ENCODE measurements at regions not wholly inside any gene's neighbourhood (a gene's known extent, or its start where the extent isn't known, plus 50 kb on each side); places are given as distances from the start of the nearest gene placed in this dataset.

DNA sequence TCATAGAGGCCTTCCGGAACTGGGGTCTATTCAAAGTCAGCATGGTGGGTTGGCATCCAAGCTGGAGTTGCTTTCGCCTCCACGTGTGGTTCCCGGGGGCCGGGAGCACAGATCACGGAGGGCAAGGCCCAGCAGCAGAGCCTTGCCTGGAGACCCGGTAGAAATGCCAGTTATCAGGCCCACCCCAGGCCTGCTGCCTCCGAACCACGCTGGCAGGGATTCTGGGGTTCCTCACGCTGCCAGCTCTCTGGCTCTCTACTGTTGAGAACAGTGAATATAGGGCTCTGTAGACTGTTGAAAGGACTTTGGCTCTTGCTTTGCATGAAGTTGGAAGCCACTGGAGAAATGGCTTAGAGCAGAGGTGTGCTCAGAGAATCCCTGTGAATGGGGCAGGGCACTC, 127.5 kb downstream of the RIPK4 start:
- Histone ChIP-seq H2AFZ (ENCODE audit: low read length) (no peak overlapping the region), H3K27me3 (ENCODE audit: insufficient read depth, low read length) (no peaks in the 10 kb centered on the region), H3K36me3 (ENCODE audit: insufficient read depth, low read length) (no peaks in the 10 kb centered on the region), H3K4me1 (ENCODE audit: insufficient read depth, low read length) (peaks cover 40% of the 10 kb centered on the region), H3K4me3 (ENCODE audit: insufficient read depth, low read length) (no peak overlapping the region), H3K79me2 (ENCODE audit: insufficient read depth, low read length) (no peaks in the 10 kb centered on the region), H3K9me3 (ENCODE audit: low read depth, low read length) (no peaks in the 10 kb centered on the region), H3K27ac (ENCODE audit: low read depth, low read length) (no peak overlapping the region), H3K4me2 (ENCODE audit: insufficient read depth, low read length) (no peak overlapping the region), H4K20me1 (ENCODE audit: insufficient read depth, low read length) (no peaks in the 10 kb centered on the region)
- DNase-seq (ENCODE audit: insufficient read length, low spot score, missing footprints): no peak
- TF ChIP-seq, protein P1, sequence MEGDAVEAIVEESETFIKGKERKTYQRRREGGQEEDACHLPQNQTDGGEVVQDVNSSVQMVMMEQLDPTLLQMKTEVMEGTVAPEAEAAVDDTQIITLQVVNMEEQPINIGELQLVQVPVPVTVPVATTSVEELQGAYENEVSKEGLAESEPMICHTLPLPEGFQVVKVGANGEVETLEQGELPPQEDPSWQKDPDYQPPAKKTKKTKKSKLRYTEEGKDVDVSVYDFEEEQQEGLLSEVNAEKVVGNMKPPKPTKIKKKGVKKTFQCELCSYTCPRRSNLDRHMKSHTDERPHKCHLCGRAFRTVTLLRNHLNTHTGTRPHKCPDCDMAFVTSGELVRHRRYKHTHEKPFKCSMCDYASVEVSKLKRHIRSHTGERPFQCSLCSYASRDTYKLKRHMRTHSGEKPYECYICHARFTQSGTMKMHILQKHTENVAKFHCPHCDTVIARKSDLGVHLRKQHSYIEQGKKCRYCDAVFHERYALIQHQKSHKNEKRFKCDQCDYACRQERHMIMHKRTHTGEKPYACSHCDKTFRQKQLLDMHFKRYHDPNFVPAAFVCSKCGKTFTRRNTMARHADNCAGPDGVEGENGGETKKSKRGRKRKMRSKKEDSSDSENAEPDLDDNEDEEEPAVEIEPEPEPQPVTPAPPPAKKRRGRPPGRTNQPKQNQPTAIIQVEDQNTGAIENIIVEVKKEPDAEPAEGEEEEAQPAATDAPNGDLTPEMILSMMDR (IDR thresholded peaks at IDR 0.05; ENCODE audit: extremely low read depth, low read depth, low read length): no peak

DNA sequence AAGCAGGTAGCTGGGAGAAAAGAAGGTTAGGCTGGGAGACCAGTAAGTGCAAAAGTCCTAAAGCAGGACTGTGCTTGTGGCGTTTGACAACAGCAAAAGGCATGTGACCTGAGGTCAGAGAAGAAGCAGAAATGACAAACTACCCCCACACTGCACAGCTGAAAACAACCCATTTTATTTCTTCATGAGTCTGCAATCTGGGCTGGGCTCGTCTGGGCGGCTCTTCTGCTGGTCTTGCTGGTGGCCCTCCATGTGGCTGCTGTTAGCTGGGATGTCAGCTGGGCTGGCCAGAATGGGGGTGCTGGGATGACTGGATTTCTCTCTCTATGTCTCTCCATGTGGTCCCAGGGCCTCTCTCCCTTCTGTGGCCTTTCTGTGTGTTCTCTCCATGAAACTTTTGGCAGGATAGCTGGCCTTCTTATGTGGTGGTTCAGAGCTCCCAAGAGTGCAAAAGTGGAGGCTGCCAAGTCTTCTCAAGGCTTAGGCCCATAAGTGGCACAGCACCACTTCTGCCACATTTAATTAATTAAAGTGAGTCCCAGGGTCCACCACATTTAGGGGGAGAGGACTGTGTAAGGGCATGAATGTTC, 128.6 kb downstream of the RIPK4 start:
- Histone ChIP-seq H3K9me3 (ENCODE audit: low read depth, low read length) (no peaks in the 10 kb centered on the region), H3K27ac (ENCODE audit: low read depth, low read length) (no peak overlapping the region), H3K4me3 (ENCODE audit: insufficient read depth, low read length) (no peak overlapping the region), H3K79me2 (ENCODE audit: insufficient read depth, low read length) (no peaks in the 10 kb centered on the region), H3K27me3 (ENCODE audit: insufficient read depth, low read length) (no peaks in the 10 kb centered on the region), H3K4me2 (ENCODE audit: insufficient read depth, low read length) (no peak overlapping the region), H2AFZ (ENCODE audit: low read length) (no peak overlapping the region), H3K36me3 (ENCODE audit: insufficient read depth, low read length) (no peaks in the 10 kb centered on the region), H4K20me1 (ENCODE audit: insufficient read depth, low read length) (no peaks in the 10 kb centered on the region), H3K4me1 (ENCODE audit: insufficient read depth, low read length) (peaks cover 40% of the 10 kb centered on the region)
- TF ChIP-seq, protein P1 (IDR thresholded peaks at IDR 0.05; ENCODE audit: extremely low read depth, low read depth, low read length): no peak
- DNase-seq (ENCODE audit: insufficient read length, low spot score, missing footprints): no peak

DNA sequence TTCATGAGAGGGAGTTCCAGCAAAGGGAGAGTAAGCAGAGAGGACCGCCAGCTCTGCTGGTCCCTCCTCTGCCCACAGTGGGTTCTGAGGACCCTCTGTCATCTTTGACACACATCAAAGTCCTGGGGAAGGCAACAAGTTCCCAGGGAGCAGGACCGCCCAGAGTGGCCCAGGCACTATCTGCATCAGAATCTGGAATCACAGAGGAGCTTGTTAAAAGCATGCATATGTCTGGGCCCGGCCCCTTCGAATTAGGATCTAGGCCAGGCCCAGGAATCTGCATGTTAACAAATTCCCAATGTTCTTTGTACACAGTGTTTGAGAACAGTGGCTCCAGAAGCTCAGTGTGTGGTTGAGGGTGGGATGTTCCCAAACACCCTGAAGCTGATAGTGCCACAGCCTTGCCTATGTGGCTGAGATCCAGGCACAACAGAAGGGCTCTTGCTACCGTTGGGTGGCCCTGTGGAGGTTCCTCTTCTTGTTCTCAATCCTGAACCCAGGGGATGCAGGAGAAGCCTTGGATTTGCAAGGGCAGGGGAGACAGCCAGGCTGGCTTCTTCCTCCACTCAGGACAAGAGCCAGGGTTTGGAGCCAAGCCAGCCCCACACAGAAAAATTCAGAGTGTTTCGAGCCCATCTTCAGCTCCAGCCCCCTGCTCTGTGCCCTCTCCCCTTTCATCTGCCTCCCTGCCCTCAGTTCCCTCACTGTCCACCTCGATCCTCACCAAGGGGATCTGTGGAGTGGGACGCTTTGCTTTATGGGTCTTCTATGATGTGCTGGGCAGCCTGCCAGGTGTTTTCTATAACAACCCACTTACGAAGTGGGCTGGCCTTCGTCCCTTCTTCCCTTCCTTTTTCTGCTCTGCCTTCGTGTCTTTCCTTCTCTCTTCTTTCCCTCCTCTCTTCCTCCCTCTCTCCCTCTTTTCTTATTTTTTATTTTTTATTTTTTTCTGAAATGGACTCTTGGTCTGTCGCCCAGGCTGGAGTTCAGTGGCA, 129.0 kb upstream of the TMPRSS2 start:
- peaks cover 33% of the 10 kb centered on the region for H3K4me1 ChIP-seq (ENCODE audit: insufficient read depth, low read length)
- DNase-seq (ENCODE audit: insufficient read length, low spot score, missing footprints): no peak
- H3K4me3 ChIP-seq (ENCODE audit: insufficient read depth, low read length): no peak overlapping the region
- H3K9me3 ChIP-seq (ENCODE audit: low read depth, low read length): no peaks in the 10 kb centered on the region
- TF ChIP-seq, protein P1 (IDR thresholded peaks at IDR 0.05; ENCODE audit: extremely low read depth, low read depth, low read length): no peak
- no peaks in the 10 kb centered on the region for H4K20me1 ChIP-seq (ENCODE audit: insufficient read depth, low read length)
- H3K36me3 ChIP-seq (ENCODE audit: insufficient read depth, low read length): no peaks in the 10 kb centered on the region
- no peaks in the 10 kb centered on the region for H3K79me2 ChIP-seq (ENCODE audit: insufficient read depth, low read length)
- H3K27me3 ChIP-seq (ENCODE audit: insufficient read depth, low read length): no peaks in the 10 kb centered on the region
- no peak overlapping the region for H2AFZ ChIP-seq (ENCODE audit: low read length)
- H3K27ac ChIP-seq (ENCODE audit: low read depth, low read length): no peak overlapping the region
- H3K4me2 ChIP-seq (ENCODE audit: insufficient read depth, low read length): no peak overlapping the region

DNA sequence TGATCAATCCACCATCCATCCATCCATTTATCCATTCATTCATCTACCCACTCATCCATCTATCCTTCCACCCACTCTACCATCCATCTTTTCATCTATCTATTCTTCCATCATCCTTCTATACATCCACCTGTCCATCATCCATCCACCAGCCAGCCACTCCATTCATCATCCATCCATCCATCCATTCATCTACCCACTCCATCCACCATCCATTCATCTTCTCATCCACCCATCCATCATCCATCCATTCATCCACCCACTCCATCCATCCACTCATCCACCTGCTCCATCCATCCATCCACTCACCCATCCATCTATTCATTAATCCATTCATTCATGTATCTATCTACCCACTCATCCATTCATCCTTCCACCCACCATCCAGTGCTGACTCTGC, 127.9 kb upstream of the TMPRSS2 start:
- Histone ChIP-seq H4K20me1 (ENCODE audit: insufficient read depth, low read length) (no peaks in the 10 kb centered on the region), H3K4me2 (ENCODE audit: insufficient read depth, low read length) (no peak overlapping the region), H3K9me3 (ENCODE audit: low read depth, low read length) (no peaks in the 10 kb centered on the region), H3K36me3 (ENCODE audit: insufficient read depth, low read length) (no peaks in the 10 kb centered on the region), H3K4me1 (ENCODE audit: insufficient read depth, low read length) (peaks cover 33% of the 10 kb centered on the region), H3K27me3 (ENCODE audit: insufficient read depth, low read length) (no peaks in the 10 kb centered on the region), H3K27ac (ENCODE audit: low read depth, low read length) (no peak overlapping the region), H3K79me2 (ENCODE audit: insufficient read depth, low read length) (no peaks in the 10 kb centered on the region), H2AFZ (ENCODE audit: low read length) (no peak overlapping the region), H3K4me3 (ENCODE audit: insufficient read depth, low read length) (no peak overlapping the region)
- no peak for DNase-seq (ENCODE audit: insufficient read length, low spot score, missing footprints)
- TF ChIP-seq, protein P1 (IDR thresholded peaks at IDR 0.05; ENCODE audit: extremely low read depth, low read depth, low read length): no peak
